Left renal cortex interstitium (tissue), 4 donors: ENCODE measurements at regions not wholly inside any gene's neighbourhood (a gene's known extent, or its start where the extent isn't known, plus 50 kb on each side); places are given as distances from the start of the nearest gene placed in this dataset.
"Not testable (repeated sequence)": the region's sequence is repeated elsewhere in the genome, so short reads cannot be mapped to it uniquely, and the experiment has no call there.

Source experiments
- DNase-seq, 4 donors: peaks; one replicate each; pipeline ENCODE4 v3.0.0-alpha.2; 2013; ENCODE audit warnings: low read depth in 4 of 4, low spot score in 2 of 4, missing footprints in 1 of 4

- no peak for DNase-seq
These were observed 157.3 kb upstream of the RUNX1 start for GRCh38 chr21:35206141-35207125.

- DNase-seq, result peak in 2 of 4 donors; percentile 67 to 70
These were observed 155.9 kb upstream of the RUNX1 start for GRCh38 chr21:35204850-35205541.

- no peak for DNase-seq
These were observed 155.0 kb upstream of the RUNX1 start for GRCh38 chr21:35204125-35204524.

GRCh38 chr21:35203093-35203977 is 154.2 kb upstream of the RUNX1 start:
- no peak for DNase-seq

- no peak for DNase-seq
These were observed 153.3 kb upstream of the RUNX1 start for GRCh38 chr21:35202431-35202830.

GRCh38 chr21:35201799-35202198 is 152.7 kb upstream of the RUNX1 start:
- DNase-seq, result no peak

GRCh38 chr21:35201288-35201687 is 152.2 kb upstream of the RUNX1 start:
- no peak for DNase-seq

- no peak for DNase-seq
These were observed 150.6 kb upstream of the RUNX1 start for GRCh38 chr21:35199733-35200015.

GRCh38 chr21:35198982-35199732 is 150.1 kb upstream of the RUNX1 start:
- no peak for DNase-seq

GRCh38 chr21:35198565-35198964 is 149.5 kb upstream of the RUNX1 start:
- no peak for DNase-seq

- DNase-seq, result no peak
These were observed 148.9 kb upstream of the RUNX1 start for GRCh38 chr21:35197992-35198431.

GRCh38 chr21:35197191-35197590 is 148.1 kb upstream of the RUNX1 start:
- DNase-seq, result no peak

GRCh38 chr21:35196128-35196527 is 147.0 kb upstream of the RUNX1 start:
- no peak for DNase-seq

GRCh38 chr21:35195232-35195631 is 146.1 kb upstream of the RUNX1 start:
- no peak for DNase-seq

- DNase-seq, result no peak
These were observed 142.7 kb upstream of the RUNX1 start for GRCh38 chr21:35191754-35192153.

- DNase-seq, result no peak
These were observed 142.0 kb upstream of the RUNX1 start for GRCh38 chr21:35191128-35191527.

GRCh38 chr21:35190201-35190701 is 141.1 kb upstream of the RUNX1 start:
- no peak for DNase-seq

- peak in 1 of 4 donors; percentile 11 for DNase-seq
These were observed 140.2 kb upstream of the RUNX1 start for GRCh38 chr21:35189077-35189863.

- not testable (repeated sequence) for DNase-seq
These were observed 134.3 kb upstream of the RUNX1 start for GRCh38 chr21:35183389-35183788.
